ENCODE measurements at regions not wholly inside any gene's neighbourhood (a gene's known extent, or its start where the extent isn't known, plus 50 kb on each side); places are given as distances from the start of the nearest gene placed in this dataset.

DNA sequence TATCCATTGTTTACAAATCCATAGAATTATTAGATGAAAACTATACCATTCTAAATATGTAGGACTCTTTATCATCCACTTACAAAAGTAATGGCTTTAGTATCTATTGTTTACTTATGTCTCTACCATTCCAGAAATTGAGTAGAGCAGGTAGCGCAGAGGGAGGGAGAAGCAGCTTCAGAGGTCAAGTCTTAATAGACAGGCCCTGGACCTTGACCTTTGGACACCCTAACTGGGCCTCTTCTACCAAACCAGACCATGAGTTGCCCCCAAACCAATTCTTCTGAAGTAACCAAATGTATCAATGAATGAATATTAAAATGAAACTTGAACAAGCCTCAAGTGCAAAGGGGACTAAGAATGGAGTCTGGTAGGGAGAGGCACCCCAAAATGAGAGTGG is 124.9 kb upstream of the ANKRD55 start:
- peaks cover 66% of the 10 kb centered on the region for H3K4me1 ChIP-seq (ENCODE audit: insufficient read depth, low read length)
- H4K20me1 ChIP-seq (ENCODE audit: insufficient read depth, low read length), result no peaks in the 10 kb centered on the region
- WGBS (ENCODE audit: low lambda C conversion rate), result 50% methylated on average over 1 of the region's 1 CpG
- ATAC-seq, result no peak
- no peak overlapping the region for H2AFZ ChIP-seq (ENCODE audit: low read length)
- ChIA-PET POLR2A (interaction anchor here (0.7 to 2.3 kb wide), 11 partner anchors 8 to 481 kb away, joined by 3 to 18 read pairs (median 4); no protein-coding TSS in a partner anchor), CTCF (ENCODE audit: low intra/inter-chr PET ratio, low total read pairs) (no interaction called here)
- no peaks in the 10 kb centered on the region for H3K27me3 ChIP-seq (ENCODE audit: control insufficient read depth in 1 of 2, insufficient read depth in 2 of 2, low read length in 2 of 2)
- peak; percentile 25 for DNase-seq (ENCODE audit: low spot score)
- H3K9ac ChIP-seq (ENCODE audit: insufficient read depth, low read depth, low read length), result peak overlapping the region; percentile 90
- peak overlapping the region in 2 of 3 experiments; percentile 35 to 47; a peak in 3 of 6 replicates for H3K4me3 ChIP-seq (replicated peaks in 1 of 3; ENCODE audit: insufficient read depth in 1 of 3, low read depth in 2 of 3, low read length in 3 of 3)
- BruUV-seq (replicated peaks), result no TSS peak
- no peaks in the 10 kb centered on the region for H3K79me2 ChIP-seq (ENCODE audit: insufficient read depth, low read length)
- in situ Hi-C loops (cut with HindIII; ENCODE audit: extremely low pct_ligation_motif_present, low pct_unique_long_range_greater_than_20kb) (loop anchor here (10.0 kb wide), 1 partner anchor 127 kb away; no protein-coding TSS in a partner anchor), intact Hi-C loops (cut with micrococcal nuclease; ENCODE audit: unreplicated experiment) (loop anchor here (1.0 to 5.0 kb wide), 5 partner anchors 29 to 459 kb away; partner anchors contain the start of gene MAP3K1)
- FAIRE-seq, result no peak
- H3K27ac ChIP-seq (ENCODE audit: extremely low read length, insufficient read depth, low read length), result peak overlapping the region; percentile 100
- peak overlapping the region; percentile 90 for H3K4me2 ChIP-seq (ENCODE audit: low read depth, low read length)
- no peaks in the 10 kb centered on the region for H3K9me3 ChIP-seq (ENCODE audit: low read length)
- no peaks in the 10 kb centered on the region for H3K36me3 ChIP-seq (replicated peaks in 1 of 2; ENCODE audit: control insufficient read depth in 1 of 2, insufficient read depth in 2 of 2, low read length in 2 of 2)
- TF ChIP-seq, protein P1, sequence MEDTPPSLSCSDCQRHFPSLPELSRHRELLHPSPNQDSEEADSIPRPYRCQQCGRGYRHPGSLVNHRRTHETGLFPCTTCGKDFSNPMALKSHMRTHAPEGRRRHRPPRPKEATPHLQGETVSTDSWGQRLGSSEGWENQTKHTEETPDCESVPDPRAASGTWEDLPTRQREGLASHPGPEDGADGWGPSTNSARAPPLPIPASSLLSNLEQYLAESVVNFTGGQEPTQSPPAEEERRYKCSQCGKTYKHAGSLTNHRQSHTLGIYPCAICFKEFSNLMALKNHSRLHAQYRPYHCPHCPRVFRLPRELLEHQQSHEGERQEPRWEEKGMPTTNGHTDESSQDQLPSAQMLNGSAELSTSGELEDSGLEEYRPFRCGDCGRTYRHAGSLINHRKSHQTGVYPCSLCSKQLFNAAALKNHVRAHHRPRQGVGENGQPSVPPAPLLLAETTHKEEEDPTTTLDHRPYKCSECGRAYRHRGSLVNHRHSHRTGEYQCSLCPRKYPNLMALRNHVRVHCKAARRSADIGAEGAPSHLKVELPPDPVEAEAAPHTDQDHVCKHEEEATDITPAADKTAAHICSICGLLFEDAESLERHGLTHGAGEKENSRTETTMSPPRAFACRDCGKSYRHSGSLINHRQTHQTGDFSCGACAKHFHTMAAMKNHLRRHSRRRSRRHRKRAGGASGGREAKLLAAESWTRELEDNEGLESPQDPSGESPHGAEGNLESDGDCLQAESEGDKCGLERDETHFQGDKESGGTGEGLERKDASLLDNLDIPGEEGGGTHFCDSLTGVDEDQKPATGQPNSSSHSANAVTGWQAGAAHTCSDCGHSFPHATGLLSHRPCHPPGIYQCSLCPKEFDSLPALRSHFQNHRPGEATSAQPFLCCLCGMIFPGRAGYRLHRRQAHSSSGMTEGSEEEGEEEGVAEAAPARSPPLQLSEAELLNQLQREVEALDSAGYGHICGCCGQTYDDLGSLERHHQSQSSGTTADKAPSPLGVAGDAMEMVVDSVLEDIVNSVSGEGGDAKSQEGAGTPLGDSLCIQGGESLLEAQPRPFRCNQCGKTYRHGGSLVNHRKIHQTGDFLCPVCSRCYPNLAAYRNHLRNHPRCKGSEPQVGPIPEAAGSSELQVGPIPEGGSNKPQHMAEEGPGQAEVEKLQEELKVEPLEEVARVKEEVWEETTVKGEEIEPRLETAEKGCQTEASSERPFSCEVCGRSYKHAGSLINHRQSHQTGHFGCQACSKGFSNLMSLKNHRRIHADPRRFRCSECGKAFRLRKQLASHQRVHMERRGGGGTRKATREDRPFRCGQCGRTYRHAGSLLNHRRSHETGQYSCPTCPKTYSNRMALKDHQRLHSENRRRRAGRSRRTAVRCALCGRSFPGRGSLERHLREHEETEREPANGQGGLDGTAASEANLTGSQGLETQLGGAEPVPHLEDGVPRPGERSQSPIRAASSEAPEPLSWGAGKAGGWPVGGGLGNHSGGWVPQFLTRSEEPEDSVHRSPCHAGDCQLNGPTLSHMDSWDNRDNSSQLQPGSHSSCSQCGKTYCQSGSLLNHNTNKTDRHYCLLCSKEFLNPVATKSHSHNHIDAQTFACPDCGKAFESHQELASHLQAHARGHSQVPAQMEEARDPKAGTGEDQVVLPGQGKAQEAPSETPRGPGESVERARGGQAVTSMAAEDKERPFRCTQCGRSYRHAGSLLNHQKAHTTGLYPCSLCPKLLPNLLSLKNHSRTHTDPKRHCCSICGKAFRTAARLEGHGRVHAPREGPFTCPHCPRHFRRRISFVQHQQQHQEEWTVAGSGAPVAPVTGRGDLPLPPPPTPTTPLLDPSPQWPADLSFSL (CRISPR knock-in tag; IDR thresholded peaks at IDR 0.05), result no peak
- TF ChIP-seq, protein P2, sequence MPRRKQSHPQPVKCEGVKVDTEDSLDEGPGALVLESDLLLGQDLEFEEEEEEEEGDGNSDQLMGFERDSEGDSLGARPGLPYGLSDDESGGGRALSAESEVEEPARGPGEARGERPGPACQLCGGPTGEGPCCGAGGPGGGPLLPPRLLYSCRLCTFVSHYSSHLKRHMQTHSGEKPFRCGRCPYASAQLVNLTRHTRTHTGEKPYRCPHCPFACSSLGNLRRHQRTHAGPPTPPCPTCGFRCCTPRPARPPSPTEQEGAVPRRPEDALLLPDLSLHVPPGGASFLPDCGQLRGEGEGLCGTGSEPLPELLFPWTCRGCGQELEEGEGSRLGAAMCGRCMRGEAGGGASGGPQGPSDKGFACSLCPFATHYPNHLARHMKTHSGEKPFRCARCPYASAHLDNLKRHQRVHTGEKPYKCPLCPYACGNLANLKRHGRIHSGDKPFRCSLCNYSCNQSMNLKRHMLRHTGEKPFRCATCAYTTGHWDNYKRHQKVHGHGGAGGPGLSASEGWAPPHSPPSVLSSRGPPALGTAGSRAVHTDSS (CRISPR knock-in tag; conservative IDR thresholded peaks at IDR 0.05), result no peak
- TF ChIP-seq PAX8 (CRISPR knock-in tag; IDR thresholded peaks at IDR 0.05; ENCODE audit: borderline replicate concordance), result no peak
- TF ChIP-seq ZNF570 (CRISPR knock-in tag; IDR thresholded peaks at IDR 0.05; ENCODE audit: borderline replicate concordance), result no peak
- no peak for TF ChIP-seq NFYB (CRISPR knock-in tag; IDR thresholded peaks at IDR 0.05)
- TF ChIP-seq, protein P3, sequence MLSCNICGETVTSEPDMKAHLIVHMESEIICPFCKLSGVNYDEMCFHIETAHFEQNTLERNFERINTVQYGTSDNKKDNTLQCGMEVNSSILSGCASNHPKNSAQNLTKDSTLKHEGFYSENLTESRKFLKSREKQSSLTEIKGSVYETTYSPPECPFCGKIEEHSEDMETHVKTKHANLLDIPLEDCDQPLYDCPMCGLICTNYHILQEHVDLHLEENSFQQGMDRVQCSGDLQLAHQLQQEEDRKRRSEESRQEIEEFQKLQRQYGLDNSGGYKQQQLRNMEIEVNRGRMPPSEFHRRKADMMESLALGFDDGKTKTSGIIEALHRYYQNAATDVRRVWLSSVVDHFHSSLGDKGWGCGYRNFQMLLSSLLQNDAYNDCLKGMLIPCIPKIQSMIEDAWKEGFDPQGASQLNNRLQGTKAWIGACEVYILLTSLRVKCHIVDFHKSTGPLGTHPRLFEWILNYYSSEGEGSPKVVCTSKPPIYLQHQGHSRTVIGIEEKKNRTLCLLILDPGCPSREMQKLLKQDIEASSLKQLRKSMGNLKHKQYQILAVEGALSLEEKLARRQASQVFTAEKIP (CRISPR knock-in tag; IDR thresholded peaks at IDR 0.05; ENCODE audit: borderline replicate concordance), result no peak
- TF ChIP-seq ZSCAN31 (CRISPR knock-in tag; IDR thresholded peaks at IDR 0.05; ENCODE audit: low read depth), result no peak
- no peak for TF ChIP-seq ARNT (IDR thresholded peaks at IDR 0.05)
- no peak for TF ChIP-seq ATRX (CRISPR knock-in tag; IDR thresholded peaks at IDR 0.05; ENCODE audit: borderline replicate concordance)
- no peak for TF ChIP-seq CAMTA2 (CRISPR knock-in tag; IDR thresholded peaks at IDR 0.05; ENCODE audit: borderline replicate concordance)
- TF ChIP-seq SRY (CRISPR knock-in tag; IDR thresholded peaks at IDR 0.05), result no peak

Measured in HepG2 (cell line).